Astrocyte of the cerebellum (primary cell): ENCODE measurements at regions not wholly inside any gene's neighbourhood (a gene's known extent, or its start where the extent isn't known, plus 50 kb on each side); places are given as distances from the start of the nearest gene placed in this dataset.

Experiments
- DNase-seq: peaks from one replicate; pipeline ENCODE4 v3.0.0-alpha.2; 2011; ENCODE audit warnings: low read depth
- H3K4me3 ChIP-seq: 2 replicates; pipeline ENCODE4 v1.5.1; 2011; ENCODE audit warnings: mild to moderate bottlenecking, low read depth, low read length, moderate library complexity
- in situ Hi-C: cut with HindIII; loops from 2 replicates; pipeline ENCODE4 v1.10.0; 2017; ENCODE audit warnings: low sequenced_read_pairs
- TF ChIP-seq, protein P1 (sequence below): IDR thresholded peaks from 2 replicates; pipeline ENCODE4 v1.5.1; 2012; ENCODE audit warnings: low read length, low read depth, moderate library complexity, mild to moderate bottlenecking; ENCODE audit errors: missing control alignments

DNA sequence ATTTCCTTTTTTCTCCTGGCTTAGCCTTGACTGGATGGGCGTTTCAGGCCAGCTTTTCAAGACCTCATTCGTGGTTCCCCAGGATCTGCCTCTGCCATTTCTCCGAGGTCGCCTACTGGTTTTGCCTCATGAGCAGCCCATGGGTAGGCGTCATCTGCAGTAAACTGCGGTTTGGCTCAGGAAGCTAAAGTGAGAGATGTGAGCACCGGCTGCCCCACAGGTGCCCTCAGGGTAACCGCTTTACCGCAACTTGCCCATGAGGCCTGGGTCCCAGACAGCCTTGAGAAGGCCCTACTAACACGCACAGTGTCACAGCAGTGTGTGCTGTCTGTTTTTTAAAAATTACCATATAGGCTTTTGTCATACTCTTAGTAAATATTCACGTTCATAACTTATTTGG lies 53.4 kb upstream of the TBXT start:
- DNase-seq: no peak
- TF ChIP-seq, protein P1, sequence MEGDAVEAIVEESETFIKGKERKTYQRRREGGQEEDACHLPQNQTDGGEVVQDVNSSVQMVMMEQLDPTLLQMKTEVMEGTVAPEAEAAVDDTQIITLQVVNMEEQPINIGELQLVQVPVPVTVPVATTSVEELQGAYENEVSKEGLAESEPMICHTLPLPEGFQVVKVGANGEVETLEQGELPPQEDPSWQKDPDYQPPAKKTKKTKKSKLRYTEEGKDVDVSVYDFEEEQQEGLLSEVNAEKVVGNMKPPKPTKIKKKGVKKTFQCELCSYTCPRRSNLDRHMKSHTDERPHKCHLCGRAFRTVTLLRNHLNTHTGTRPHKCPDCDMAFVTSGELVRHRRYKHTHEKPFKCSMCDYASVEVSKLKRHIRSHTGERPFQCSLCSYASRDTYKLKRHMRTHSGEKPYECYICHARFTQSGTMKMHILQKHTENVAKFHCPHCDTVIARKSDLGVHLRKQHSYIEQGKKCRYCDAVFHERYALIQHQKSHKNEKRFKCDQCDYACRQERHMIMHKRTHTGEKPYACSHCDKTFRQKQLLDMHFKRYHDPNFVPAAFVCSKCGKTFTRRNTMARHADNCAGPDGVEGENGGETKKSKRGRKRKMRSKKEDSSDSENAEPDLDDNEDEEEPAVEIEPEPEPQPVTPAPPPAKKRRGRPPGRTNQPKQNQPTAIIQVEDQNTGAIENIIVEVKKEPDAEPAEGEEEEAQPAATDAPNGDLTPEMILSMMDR: no peak
- H3K4me3 ChIP-seq: no peak overlapping the region
- in situ Hi-C loops: no loop called here
